H9 (cell line): ENCODE measurements at regions not wholly inside any gene's neighbourhood (a gene's known extent, or its start where the extent isn't known, plus 50 kb on each side); places are given as distances from the start of the nearest gene placed in this dataset.

Experiments used
- DNase-seq: peaks from one replicate; pipeline ENCODE4 v3.0.0-alpha.2; 2017
- H2AFZ ChIP-seq: one replicate; pipeline ENCODE4 v1.6.1; 2013; ENCODE audit warnings: mild to moderate bottlenecking, low read length, control low read depth, moderate library complexity
- H2AK5ac ChIP-seq: 2 replicates; pipeline ENCODE4 v1.6.1; 2013; ENCODE audit warnings: low read length, control low read depth, mixed read lengths; ENCODE audit not compliant: insufficient read length
- H2BK120ac ChIP-seq: one replicate; pipeline ENCODE4 v1.6.1; 2013; ENCODE audit warnings: low read depth, mild to moderate bottlenecking, low read length, control low read depth, inconsistent platforms; ENCODE audit not compliant: poor library complexity, severe bottlenecking
- H2BK12ac ChIP-seq: 2 replicates; pipeline ENCODE4 v1.6.1; 2013; ENCODE audit warnings: low read length, control low read depth, mixed read lengths, low read depth; ENCODE audit not compliant: insufficient read length
- H2BK15ac ChIP-seq: 2 replicates; pipeline ENCODE4 v1.6.1; 2013; ENCODE audit warnings: low read depth, low read length, control low read depth
- H2BK20ac ChIP-seq: one replicate; pipeline ENCODE4 v1.6.1; 2013; ENCODE audit warnings: low read depth, mild to moderate bottlenecking, low read length, control low read depth, inconsistent platforms; ENCODE audit not compliant: poor library complexity, severe bottlenecking
- H2BK5ac ChIP-seq: 2 replicates; pipeline ENCODE4 v1.6.1; 2013; ENCODE audit warnings: low read length, control low read depth, mixed read lengths; ENCODE audit not compliant: insufficient read length
- H3K14ac ChIP-seq: 2 replicates; pipeline ENCODE4 v1.6.1; 2013; ENCODE audit warnings: low read length, control low read depth; ENCODE audit not compliant: insufficient read depth
- H3K18ac ChIP-seq: 2 replicates; pipeline ENCODE4 v1.6.1; 2013; ENCODE audit warnings: low read depth, mild to moderate bottlenecking, mixed read lengths, low read length, control low read depth; ENCODE audit not compliant: insufficient read length
- H3K23ac ChIP-seq: 2 replicates; pipeline ENCODE4 v1.6.1; 2013; ENCODE audit warnings: low read length, control low read depth, mixed read lengths, low read depth; ENCODE audit not compliant: insufficient read length
- H3K23me2 ChIP-seq: 2 replicates; pipeline ENCODE4 v1.6.1; 2013; ENCODE audit warnings: low read depth, mild to moderate bottlenecking, mixed read lengths, low read length, control low read depth; ENCODE audit not compliant: insufficient read length, poor library complexity, severe bottlenecking
- H3K27ac ChIP-seq: 2 replicates; pipeline ENCODE4 v1.5.1; 2013; ENCODE audit warnings: low read length, control low read depth, mixed read lengths, low read depth; ENCODE audit not compliant: insufficient read length
- H3K27me3 ChIP-seq: 2 replicates; pipeline ENCODE4 v1.6.1; 2013; ENCODE audit warnings: low read length, control low read depth, inconsistent platforms; ENCODE audit not compliant: insufficient read depth
- H3K4ac ChIP-seq: 2 replicates; pipeline ENCODE4 v1.6.1; 2013; ENCODE audit warnings: low read depth, mild to moderate bottlenecking, control low read depth, inconsistent platforms, low read length, moderate library complexity
- H3K4me1 ChIP-seq: 2 replicates; pipeline ENCODE4 v1.6.1; 2013; ENCODE audit warnings: low read length, control low read depth, inconsistent platforms; ENCODE audit not compliant: insufficient read depth
- H3K4me2 ChIP-seq: 2 replicates; pipeline ENCODE4 v1.6.1; 2013; ENCODE audit warnings: low read length, control low read depth, mixed read lengths; ENCODE audit not compliant: insufficient read length, insufficient read depth
- H3K56ac ChIP-seq: 2 replicates; pipeline ENCODE4 v1.6.1; 2013; ENCODE audit warnings: low read depth, mild to moderate bottlenecking, mixed read lengths, low read length, control low read depth; ENCODE audit not compliant: insufficient read length
- H3K79me1 ChIP-seq: 2 replicates; pipeline ENCODE4 v1.6.1; 2013; ENCODE audit warnings: low read depth, mild to moderate bottlenecking, moderate library complexity, low read length, control low read depth, inconsistent platforms; ENCODE audit not compliant: insufficient read depth, poor library complexity, severe bottlenecking
- H3K79me2 ChIP-seq: 2 replicates; pipeline ENCODE4 v1.6.1; 2013; ENCODE audit warnings: low read length, control low read depth, inconsistent platforms; ENCODE audit not compliant: insufficient read depth
- H3K9ac ChIP-seq: 2 replicates; pipeline ENCODE4 v1.6.1; 2013; ENCODE audit warnings: low read length, control low read depth, mixed read lengths; ENCODE audit not compliant: insufficient read length; ENCODE audit errors: extremely low read depth
- H3K9me3 ChIP-seq: one replicate; pipeline ENCODE4 v1.6.1; 2013; ENCODE audit warnings: low read depth, low read length, inconsistent platforms; ENCODE audit not compliant: control insufficient read depth
- H3T11ph ChIP-seq: one replicate; pipeline ENCODE4 v1.6.1; 2013; ENCODE audit warnings: mild to moderate bottlenecking, low read length, control low read depth, inconsistent platforms
- H4K20me1 ChIP-seq: one replicate; pipeline ENCODE4 v1.6.1; 2013; ENCODE audit not compliant: control insufficient read depth, insufficient read length, insufficient read depth
- H4K5ac ChIP-seq: 2 replicates; pipeline ENCODE4 v1.6.1; 2013; ENCODE audit warnings: low read depth, mild to moderate bottlenecking, mixed read lengths, low read length, control low read depth; ENCODE audit not compliant: insufficient read length
- H4K8ac ChIP-seq: replicated peaks from 2 replicates; pipeline ENCODE4 v1.6.1; 2013; ENCODE audit warnings: low read length, control low read depth, mixed read lengths, low read depth; ENCODE audit not compliant: insufficient read length
- H4K91ac ChIP-seq: 2 replicates; pipeline ENCODE4 v1.6.1; 2013; ENCODE audit warnings: low read depth, mild to moderate bottlenecking, moderate library complexity, mixed read lengths, low read length, control low read depth; ENCODE audit not compliant: insufficient read length
- H3K27ac Mint-ChIP-seq, 3 experiments: 2 replicates in 2 of 3; 3 replicates in 1 of 3; pipeline ENCODE4 v1.8.0; 2020 to 2021; ENCODE audit warnings: mixed read lengths in 3 of 3, mild to moderate bottlenecking in 1 of 3, moderate library complexity in 1 of 3
- H3K27me3 Mint-ChIP-seq: 2 replicates; pipeline ENCODE4 v1.8.0; 2021; ENCODE audit warnings: low read depth, mild to moderate bottlenecking, moderate library complexity, mixed read lengths
- H3K36me3 Mint-ChIP-seq, 3 experiments: 2 replicates in 2 of 3; 3 replicates in 1 of 3; pipeline ENCODE4 v1.8.0; 2020 to 2021; ENCODE audit warnings: low read depth in 3 of 3, mixed read lengths in 3 of 3; ENCODE audit not compliant: insufficient read depth in 1 of 3
- H3K4me1 Mint-ChIP-seq, 2 experiments: 2 replicates each; pipeline ENCODE4 v1.8.0; 2020; ENCODE audit warnings: mixed read lengths in 2 of 2
- H3K4me3 Mint-ChIP-seq, 2 experiments: 2 replicates in 1 of 2; 3 replicates in 1 of 2; pipeline ENCODE4 v1.8.0; 2020 to 2021; ENCODE audit warnings: mild to moderate bottlenecking in 2 of 2, mixed read lengths in 2 of 2, moderate library complexity in 1 of 2
- H3K9me3 Mint-ChIP-seq, 2 experiments: 2 replicates in 1 of 2; 3 replicates in 1 of 2; pipeline ENCODE4 v1.8.0; 2020; ENCODE audit warnings: mild to moderate bottlenecking in 2 of 2, mixed read lengths in 2 of 2, moderate library complexity in 1 of 2
- CTCF ChIP-seq: fragments of 200-600 bp; sonication (generic); conservative IDR thresholded peaks from 3 replicates; pipeline ENCODE4 v1.8.0; 2021; ENCODE audit warnings: antibody characterized with exemption, mild to moderate bottlenecking
- WGBS: extraction: QIAGEN DNeasy Blood & Tissue Kit; methylation state at CpG from one replicate; pipeline ENCODE4 v1.1.7; 2013; ENCODE audit warnings: missing lambda C conversion rate, low lambda C conversion rate, mixed read lengths; ENCODE audit not compliant: insufficient read length; ENCODE audit errors: extremely low coverage; 5-methylcytosine and 5-hydroxymethylcytosine counted together

- Histone ChIP-seq H3K27ac (no peak overlapping the region), H4K8ac (no peak overlapping the region), H2BK120ac (no peak overlapping the region), H3K4ac (no peak overlapping the region), H2BK5ac (no peak overlapping the region), H2BK15ac (no peak overlapping the region), H3K9me3 (no peaks in the 10 kb centered on the region), H4K5ac (no peak overlapping the region), H4K20me1 (no peaks in the 10 kb centered on the region), H3K9ac (no peak overlapping the region), H3K23ac (no peak overlapping the region), H2AK5ac (no peak overlapping the region), H3K14ac (no peak overlapping the region), H4K91ac (no peak overlapping the region), H3K4me2 (no peak overlapping the region), H3K23me2 (no peaks in the 10 kb centered on the region), H3K79me2 (no peaks in the 10 kb centered on the region), H3K4me1 (peaks cover 2% of the 10 kb centered on the region; the same call in 1 of the 2 replicates), H2BK20ac (no peak overlapping the region), H2BK12ac (no peak overlapping the region), H3K79me1 (no peaks in the 10 kb centered on the region), H2AFZ (no peak overlapping the region), H3K18ac (no peak overlapping the region), H3K27me3 (no peaks in the 10 kb centered on the region), H3K56ac (no peak overlapping the region), H3T11ph (no peak overlapping the region)
- DNase-seq = no peak
- Mint-ChIP-seq H3K4me3 (no peak overlapping the region), H3K27me3 (no peaks in the 10 kb centered on the region), H3K27ac (no peak overlapping the region), H3K4me1 (peaks cover 14% of the 10 kb centered on the region in 2 experiments), H3K9me3 (peaks cover 0 to 4% of the 10 kb centered on the region in 2 experiments; a peak in 3 of 5 replicates), H3K36me3 (peaks cover 0 to 4% (median 3%) of the 10 kb centered on the region in 3 experiments; a peak in 2 of 7 replicates)
- TF ChIP-seq CTCF = no peak
- no CpG with 5 or more reads among the region's 3 CpGs for WGBS
Observed at GRCh38 chr6:155527443-155527842, 71.8 kb upstream of the NOX3 start.
